ENCODE measurements at regions not wholly inside any gene's neighbourhood (a gene's known extent, or its start where the extent isn't known, plus 50 kb on each side); places are given as distances from the start of the nearest gene placed in this dataset.

DNA sequence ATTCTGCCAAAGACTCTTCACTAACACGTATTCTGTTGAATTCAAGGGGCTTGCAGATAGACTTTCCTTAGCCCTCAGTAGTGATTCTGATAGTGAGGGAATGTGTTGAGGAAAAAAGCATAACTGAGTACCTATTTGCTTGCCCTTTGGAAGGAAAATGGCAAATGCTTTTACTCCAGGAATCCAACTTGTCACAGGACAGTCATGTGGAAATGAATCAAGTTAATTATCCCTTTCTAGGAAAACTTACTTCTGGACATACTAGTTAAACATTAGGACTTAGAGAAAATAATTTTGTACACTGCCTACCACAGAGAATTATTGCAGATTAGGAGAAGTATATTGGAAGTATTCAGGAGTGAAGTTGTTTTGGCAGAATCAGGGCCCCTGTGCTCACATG lies 148.9 kb upstream of the SLC13A1 start:
- Histone ChIP-seq H3K4me3 (ENCODE audit: insufficient read length, low read depth) (no peak overlapping the region), H3K9me3 (ENCODE audit: insufficient read depth, low read length) (no peaks in the 10 kb centered on the region), H3K4me1 (ENCODE audit: insufficient read depth, insufficient read length) (no peaks in the 10 kb centered on the region), H3K9ac (ENCODE audit: insufficient read length, low read depth) (no peak overlapping the region), H3K36me3 (ENCODE audit: insufficient read depth, insufficient read length, low read length) (no peaks in the 10 kb centered on the region), H3K27me3 (ENCODE audit: insufficient read depth, insufficient read length) (no peaks in the 10 kb centered on the region)
- TF ChIP-seq ZNF274 (IDR thresholded peaks at IDR 0.05; ENCODE audit: low read depth, low read length), result no peak
- no peak for TF ChIP-seq YY1 (IDR thresholded peaks at IDR 0.05; ENCODE audit: insufficient read depth, insufficient read length)
- no peak for TF ChIP-seq SUZ12 (IDR thresholded peaks at IDR 0.05; ENCODE audit: extremely low read depth, insufficient read depth, insufficient read length)
- DNase-seq (ENCODE audit: low read depth, low spot score), result no peak

DNA sequence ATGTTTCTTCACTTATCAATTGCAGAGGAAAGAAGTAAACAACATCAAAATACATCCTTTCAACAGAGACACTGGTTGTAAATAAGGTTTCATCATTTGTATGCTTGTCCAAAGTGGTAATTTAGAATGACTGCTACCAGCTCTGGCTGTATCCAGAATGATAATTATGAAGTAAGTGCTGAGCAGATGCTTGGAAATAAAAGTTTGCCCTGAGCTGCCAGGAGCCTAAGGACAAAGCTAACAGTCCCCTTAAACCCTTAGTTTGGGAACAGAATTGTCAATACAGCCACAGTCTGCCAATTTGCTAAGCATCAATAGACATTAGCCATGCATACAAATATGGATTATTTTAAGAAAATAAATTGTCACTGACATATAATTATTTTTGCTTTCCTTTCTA lies 147.0 kb upstream of the SLC13A1 start:
- no peak overlapping the region for H3K9ac ChIP-seq (ENCODE audit: insufficient read length, low read depth)
- TF ChIP-seq YY1 (IDR thresholded peaks at IDR 0.05; ENCODE audit: insufficient read depth, insufficient read length), result no peak
- TF ChIP-seq SUZ12 (IDR thresholded peaks at IDR 0.05; ENCODE audit: extremely low read depth, insufficient read depth, insufficient read length), result no peak
- no peak for TF ChIP-seq ZNF274 (IDR thresholded peaks at IDR 0.05; ENCODE audit: low read depth, low read length)
- no peaks in the 10 kb centered on the region for H3K27me3 ChIP-seq (ENCODE audit: insufficient read depth, insufficient read length)

DNA sequence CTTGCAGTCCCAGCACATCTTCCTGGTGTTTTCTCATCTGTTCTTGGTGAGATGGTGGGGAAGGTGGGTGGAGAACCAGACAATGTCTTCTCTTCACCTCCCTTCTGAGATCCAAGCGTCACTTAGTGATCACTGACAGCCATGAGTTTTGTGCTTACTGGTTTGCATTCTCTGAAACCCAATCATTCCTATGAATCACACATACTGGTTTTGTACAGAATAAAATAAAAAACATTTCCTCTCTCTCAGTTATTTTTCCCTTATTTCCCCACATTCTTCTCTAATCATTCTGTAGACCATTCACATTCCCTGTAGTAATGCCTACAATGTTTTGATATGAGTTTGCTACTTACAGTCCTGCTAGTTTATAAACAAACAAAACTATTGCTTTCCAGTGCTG lies 143.8 kb upstream of the SLC13A1 start:
- Histone ChIP-seq H3K9ac (ENCODE audit: insufficient read length, low read depth) (no peak overlapping the region), H3K9me3 (ENCODE audit: insufficient read depth, low read length) (no peaks in the 10 kb centered on the region), H3K4me1 (ENCODE audit: insufficient read depth, insufficient read length) (no peaks in the 10 kb centered on the region), H3K36me3 (ENCODE audit: insufficient read depth, insufficient read length, low read length) (no peaks in the 10 kb centered on the region), H3K4me3 (ENCODE audit: insufficient read length, low read depth) (no peak overlapping the region), H3K27me3 (ENCODE audit: insufficient read depth, insufficient read length) (no peaks in the 10 kb centered on the region)
- no peak for TF ChIP-seq YY1 (IDR thresholded peaks at IDR 0.05; ENCODE audit: insufficient read depth, insufficient read length)
- no peak for TF ChIP-seq SUZ12 (IDR thresholded peaks at IDR 0.05; ENCODE audit: extremely low read depth, insufficient read depth, insufficient read length)
- TF ChIP-seq ZNF274 (IDR thresholded peaks at IDR 0.05; ENCODE audit: low read depth, low read length), result no peak
- no peak for DNase-seq (ENCODE audit: low read depth, low spot score)

More for the DNA sequence above, 147.0 kb upstream of the SLC13A1 start:
- no peak for DNase-seq (ENCODE audit: low read depth, low spot score)
- Histone ChIP-seq H3K9me3 (ENCODE audit: insufficient read depth, low read length) (no peaks in the 10 kb centered on the region), H3K4me1 (ENCODE audit: insufficient read depth, insufficient read length) (no peaks in the 10 kb centered on the region), H3K36me3 (ENCODE audit: insufficient read depth, insufficient read length, low read length) (no peaks in the 10 kb centered on the region), H3K4me3 (ENCODE audit: insufficient read length, low read depth) (no peak overlapping the region)

DNA sequence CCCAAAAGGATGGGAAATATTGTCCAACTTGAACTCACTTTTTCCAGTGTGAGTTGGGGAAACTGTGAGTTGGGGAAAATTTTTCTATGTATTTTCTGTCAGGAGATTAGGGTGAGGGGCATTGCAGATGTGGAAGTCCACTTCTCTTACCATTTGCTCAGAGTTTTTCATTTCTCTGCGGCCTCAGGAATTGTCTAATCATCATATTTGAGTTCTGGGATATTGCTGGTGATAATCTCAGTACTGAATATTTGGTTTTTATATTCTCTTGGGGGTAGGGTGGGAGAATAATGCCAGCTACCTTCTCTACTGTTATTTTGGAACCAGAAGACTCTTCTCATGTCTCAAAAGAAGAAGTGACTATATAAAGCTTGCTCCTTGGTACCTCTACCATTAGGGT lies 141.3 kb upstream of the SLC13A1 start:
- no peaks in the 10 kb centered on the region for H3K4me1 ChIP-seq (ENCODE audit: insufficient read depth, insufficient read length)

DNA sequence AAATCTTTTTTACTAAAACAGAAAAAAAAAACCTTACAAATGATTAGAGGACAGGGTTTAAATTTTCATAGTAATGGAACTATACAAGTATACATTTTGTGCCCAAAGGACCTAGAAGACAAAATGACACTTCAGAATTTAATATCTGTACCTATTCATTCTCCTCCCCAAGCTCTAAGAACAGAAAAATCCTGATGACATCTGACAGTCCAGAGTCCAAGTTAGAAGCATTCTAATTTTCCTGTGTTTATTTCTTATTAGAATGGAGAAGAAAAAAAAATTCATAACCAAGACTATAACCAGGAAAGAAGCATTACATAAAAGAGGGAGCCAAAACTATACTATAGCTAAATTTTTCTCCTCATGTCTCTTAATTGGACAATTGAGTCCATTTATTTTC lies 138.9 kb upstream of the SLC13A1 start:
- Histone ChIP-seq H3K9ac (ENCODE audit: insufficient read length, low read depth) (no peak overlapping the region), H3K27me3 (ENCODE audit: insufficient read depth, insufficient read length) (no peaks in the 10 kb centered on the region), H3K36me3 (ENCODE audit: insufficient read depth, insufficient read length, low read length) (no peaks in the 10 kb centered on the region), H3K4me1 (ENCODE audit: insufficient read depth, insufficient read length) (no peaks in the 10 kb centered on the region), H3K9me3 (ENCODE audit: insufficient read depth, low read length) (no peaks in the 10 kb centered on the region), H3K4me3 (ENCODE audit: insufficient read length, low read depth) (no peak overlapping the region)
- no peak for DNase-seq (ENCODE audit: low read depth, low spot score)
- TF ChIP-seq ZNF274 (IDR thresholded peaks at IDR 0.05; ENCODE audit: low read depth, low read length), result no peak
- TF ChIP-seq SUZ12 (IDR thresholded peaks at IDR 0.05; ENCODE audit: extremely low read depth, insufficient read depth, insufficient read length), result no peak
- TF ChIP-seq YY1 (IDR thresholded peaks at IDR 0.05; ENCODE audit: insufficient read depth, insufficient read length), result no peak

More for the DNA sequence above, 141.3 kb upstream of the SLC13A1 start:
- H3K9ac ChIP-seq (ENCODE audit: insufficient read length, low read depth), result no peak overlapping the region
- TF ChIP-seq ZNF274 (IDR thresholded peaks at IDR 0.05; ENCODE audit: low read depth, low read length) (no peak), YY1 (IDR thresholded peaks at IDR 0.05; ENCODE audit: insufficient read depth, insufficient read length) (no peak), SUZ12 (IDR thresholded peaks at IDR 0.05; ENCODE audit: extremely low read depth, insufficient read depth, insufficient read length) (no peak)
- H3K4me3 ChIP-seq (ENCODE audit: insufficient read length, low read depth), result no peak overlapping the region
- DNase-seq (ENCODE audit: low read depth, low spot score), result no peak
- no peaks in the 10 kb centered on the region for H3K36me3 ChIP-seq (ENCODE audit: insufficient read depth, insufficient read length, low read length)
- no peaks in the 10 kb centered on the region for H3K9me3 ChIP-seq (ENCODE audit: insufficient read depth, low read length)
- H3K27me3 ChIP-seq (ENCODE audit: insufficient read depth, insufficient read length), result no peaks in the 10 kb centered on the region

DNA sequence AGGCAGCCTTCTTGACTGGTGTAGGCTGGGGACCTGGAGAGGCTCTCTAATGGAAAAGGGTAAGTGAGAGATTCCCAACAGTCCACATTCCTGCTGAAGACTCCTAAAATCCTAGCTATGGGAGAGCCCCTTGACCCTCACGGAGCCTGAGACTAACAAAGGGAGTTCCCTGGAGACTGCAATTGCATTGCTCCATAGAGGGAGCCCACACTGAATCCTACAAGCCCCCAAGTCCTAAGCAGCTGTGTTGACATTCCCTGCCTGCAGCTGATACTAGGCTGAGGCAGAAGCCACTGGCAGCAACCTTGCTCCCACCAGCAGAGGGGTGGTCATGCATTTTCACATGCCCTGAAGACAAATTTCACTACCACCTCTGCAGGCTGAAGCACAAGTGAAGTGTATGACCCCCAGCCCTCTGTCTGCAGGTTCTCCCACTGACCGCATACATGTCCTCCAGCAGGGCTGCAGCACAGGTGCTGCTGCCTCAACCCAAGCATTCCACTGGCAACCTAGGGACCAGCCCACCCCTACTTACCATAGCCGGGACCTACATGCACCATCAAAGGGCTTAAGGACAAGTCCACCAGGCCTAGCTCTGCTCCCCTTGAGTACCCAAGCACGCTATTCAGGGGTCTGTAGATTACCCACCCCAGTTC lies 130.3 kb upstream of the SLC13A1 start:
- no peak for TF ChIP-seq ZNF274 (IDR thresholded peaks at IDR 0.05; ENCODE audit: low read depth, low read length)
- no peak for TF ChIP-seq SUZ12 (IDR thresholded peaks at IDR 0.05; ENCODE audit: extremely low read depth, insufficient read depth, insufficient read length)
- no peak for TF ChIP-seq YY1 (IDR thresholded peaks at IDR 0.05; ENCODE audit: insufficient read depth, insufficient read length)
- no peaks in the 10 kb centered on the region for H3K4me1 ChIP-seq (ENCODE audit: insufficient read depth, insufficient read length)
- no peak overlapping the region for H3K9ac ChIP-seq (ENCODE audit: insufficient read length, low read depth)
- H3K4me3 ChIP-seq (ENCODE audit: insufficient read length, low read depth), result no peak overlapping the region
- no peaks in the 10 kb centered on the region for H3K36me3 ChIP-seq (ENCODE audit: insufficient read depth, insufficient read length, low read length)
- no peaks in the 10 kb centered on the region for H3K27me3 ChIP-seq (ENCODE audit: insufficient read depth, insufficient read length)
- no peaks in the 10 kb centered on the region for H3K9me3 ChIP-seq (ENCODE audit: insufficient read depth, low read length)
- DNase-seq (ENCODE audit: low read depth, low spot score), result no peak

DNA sequence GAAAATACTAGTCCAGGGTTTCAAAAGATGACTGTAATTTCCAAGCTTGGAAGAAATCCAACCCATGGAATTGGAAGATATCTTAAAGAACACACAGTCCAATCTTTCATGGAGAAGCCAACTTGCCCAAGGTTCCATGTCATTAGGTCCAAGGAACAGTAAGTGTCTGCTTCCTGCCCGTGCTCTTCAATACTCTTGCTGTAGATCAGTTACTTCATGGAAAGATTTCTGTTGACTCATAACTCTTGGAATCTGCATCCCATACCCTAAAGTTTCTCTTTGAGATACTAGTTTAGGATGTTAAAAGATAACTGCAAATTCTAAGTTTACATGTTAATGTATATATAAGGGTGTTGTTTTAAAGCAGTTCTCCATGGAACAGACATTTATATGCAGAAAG lies 127.9 kb upstream of the SLC13A1 start:
- Histone ChIP-seq H3K9ac (ENCODE audit: insufficient read length, low read depth) (no peak overlapping the region), H3K36me3 (ENCODE audit: insufficient read depth, insufficient read length, low read length) (no peaks in the 10 kb centered on the region)
- no peak for TF ChIP-seq ZNF274 (IDR thresholded peaks at IDR 0.05; ENCODE audit: low read depth, low read length)
- TF ChIP-seq SUZ12 (IDR thresholded peaks at IDR 0.05; ENCODE audit: extremely low read depth, insufficient read depth, insufficient read length), result no peak
- no peak for TF ChIP-seq YY1 (IDR thresholded peaks at IDR 0.05; ENCODE audit: insufficient read depth, insufficient read length)

More for the DNA sequence above, 127.9 kb upstream of the SLC13A1 start:
- H3K27me3 ChIP-seq (ENCODE audit: insufficient read depth, insufficient read length), result no peaks in the 10 kb centered on the region
- no peak overlapping the region for H3K4me3 ChIP-seq (ENCODE audit: insufficient read length, low read depth)
- no peak for DNase-seq (ENCODE audit: low read depth, low spot score)
- H3K4me1 ChIP-seq (ENCODE audit: insufficient read depth, insufficient read length), result no peaks in the 10 kb centered on the region
- H3K9me3 ChIP-seq (ENCODE audit: insufficient read depth, low read length), result no peaks in the 10 kb centered on the region; the same call in 1 of the 2 replicates

All from NT2/D1 (cell line).